ENCODE measurements at regions not wholly inside any gene's neighbourhood (a gene's known extent, or its start where the extent isn't known, plus 50 kb on each side); places are given as distances from the start of the nearest gene placed in this dataset.

GRCh38 chr4:180768610-180769009 lies 1474.6 kb upstream of the TENM3 start:
- peaks cover 18% of the 10 kb centered on the region for H3K4me1 Mint-ChIP-seq (ENCODE audit: low read depth, unreplicated experiment)
- FAIRE-seq (no peak), DNase-seq (ENCODE audit: low read depth) (no peak)
- no peaks in the 10 kb centered on the region for H3K36me3 ChIP-seq (ENCODE audit: insufficient read depth, low read length)
- no peak overlapping the region for H3K9ac ChIP-seq (ENCODE audit: low read length)
- H3K27ac ChIP-seq (ENCODE audit: low read depth, low read length), result no peak overlapping the region
- no peaks in the 10 kb centered on the region for H4K20me1 ChIP-seq (ENCODE audit: insufficient read depth, low read length)
- H3K27me3 ChIP-seq (ENCODE audit: insufficient read depth, low read length), result no peaks in the 10 kb centered on the region
- no peak overlapping the region for H2AFZ ChIP-seq (ENCODE audit: low read depth, low read length)
- no peak overlapping the region for H3K4me3 Mint-ChIP-seq (ENCODE audit: unreplicated experiment)
- H3K4me1 ChIP-seq (ENCODE audit: insufficient read depth, low read length), result no peaks in the 10 kb centered on the region
- H3K27ac Mint-ChIP-seq (ENCODE audit: unreplicated experiment), result no peak overlapping the region
- H3K27me3 Mint-ChIP-seq (ENCODE audit: low read depth, unreplicated experiment), result no peaks in the 10 kb centered on the region
- no peaks in the 10 kb centered on the region for H3K9me3 ChIP-seq (ENCODE audit: insufficient read depth, low read depth, low read length)
- H3K9me3 Mint-ChIP-seq (ENCODE audit: unreplicated experiment), result no peaks in the 10 kb centered on the region
- H3K36me3 Mint-ChIP-seq (ENCODE audit: low read depth, unreplicated experiment), result no peaks in the 10 kb centered on the region
- H3K4me2 ChIP-seq (ENCODE audit: low read length), result no peak overlapping the region
- H3K79me2 ChIP-seq (ENCODE audit: insufficient read depth, low read length), result no peaks in the 10 kb centered on the region
- H3K4me3 ChIP-seq (ENCODE audit: insufficient read depth, low read depth, low read length), result no peak overlapping the region
- TF ChIP-seq EZH2 (IDR thresholded peaks at IDR 0.05; ENCODE audit: insufficient read depth, low read length) (no peak), CTCF (IDR thresholded peaks at IDR 0.05; ENCODE audit: insufficient read depth, low read depth, low read length) (no peak)

GRCh38 chr4:180769791-180770190 lies 1473.4 kb upstream of the TENM3 start:
- FAIRE-seq, result no peak
- Histone ChIP-seq H3K4me1 (ENCODE audit: insufficient read depth, low read length) (no peaks in the 10 kb centered on the region), H3K4me3 (ENCODE audit: insufficient read depth, low read depth, low read length) (no peak overlapping the region), H4K20me1 (ENCODE audit: insufficient read depth, low read length) (no peaks in the 10 kb centered on the region), H3K27me3 (ENCODE audit: insufficient read depth, low read length) (no peaks in the 10 kb centered on the region), H3K36me3 (ENCODE audit: insufficient read depth, low read length) (no peaks in the 10 kb centered on the region), H3K27ac (ENCODE audit: low read depth, low read length) (no peak overlapping the region), H3K9me3 (ENCODE audit: insufficient read depth, low read depth, low read length) (no peaks in the 10 kb centered on the region), H2AFZ (ENCODE audit: low read depth, low read length) (no peak overlapping the region), H3K79me2 (ENCODE audit: insufficient read depth, low read length) (no peaks in the 10 kb centered on the region), H3K4me2 (ENCODE audit: low read length) (no peak overlapping the region), H3K9ac (ENCODE audit: low read length) (no peak overlapping the region)
- TF ChIP-seq EZH2 (IDR thresholded peaks at IDR 0.05; ENCODE audit: insufficient read depth, low read length), result no peak
- no peak for TF ChIP-seq CTCF (IDR thresholded peaks at IDR 0.05; ENCODE audit: insufficient read depth, low read depth, low read length)
- no peaks in the 10 kb centered on the region for H3K27me3 Mint-ChIP-seq (ENCODE audit: low read depth, unreplicated experiment)
- H3K4me3 Mint-ChIP-seq (ENCODE audit: unreplicated experiment), result no peak overlapping the region
- peaks cover 18% of the 10 kb centered on the region for H3K4me1 Mint-ChIP-seq (ENCODE audit: low read depth, unreplicated experiment)
- no peak for DNase-seq (ENCODE audit: low read depth)
- H3K36me3 Mint-ChIP-seq (ENCODE audit: low read depth, unreplicated experiment), result no peaks in the 10 kb centered on the region
- no peaks in the 10 kb centered on the region for H3K9me3 Mint-ChIP-seq (ENCODE audit: unreplicated experiment)
- no peak overlapping the region for H3K27ac Mint-ChIP-seq (ENCODE audit: unreplicated experiment)

- no peak overlapping the region for H3K4me3 Mint-ChIP-seq (ENCODE audit: unreplicated experiment)
- no peaks in the 10 kb centered on the region for H3K27me3 Mint-ChIP-seq (ENCODE audit: low read depth, unreplicated experiment)
- no peak overlapping the region for H3K27ac Mint-ChIP-seq (ENCODE audit: unreplicated experiment)
- Histone ChIP-seq H3K4me1 (ENCODE audit: insufficient read depth, low read length) (no peaks in the 10 kb centered on the region), H3K9ac (ENCODE audit: low read length) (no peak overlapping the region), H3K79me2 (ENCODE audit: insufficient read depth, low read length) (no peaks in the 10 kb centered on the region), H4K20me1 (ENCODE audit: insufficient read depth, low read length) (no peaks in the 10 kb centered on the region), H3K27ac (ENCODE audit: low read depth, low read length) (no peak overlapping the region), H3K27me3 (ENCODE audit: insufficient read depth, low read length) (no peaks in the 10 kb centered on the region), H3K36me3 (ENCODE audit: insufficient read depth, low read length) (no peaks in the 10 kb centered on the region), H3K9me3 (ENCODE audit: insufficient read depth, low read depth, low read length) (no peaks in the 10 kb centered on the region), H3K4me3 (ENCODE audit: insufficient read depth, low read depth, low read length) (no peak overlapping the region), H2AFZ (ENCODE audit: low read depth, low read length) (no peak overlapping the region), H3K4me2 (ENCODE audit: low read length) (no peak overlapping the region)
- DNase-seq (ENCODE audit: low read depth), result no peak
- no peaks in the 10 kb centered on the region for H3K36me3 Mint-ChIP-seq (ENCODE audit: low read depth, unreplicated experiment)
- TF ChIP-seq EZH2 (IDR thresholded peaks at IDR 0.05; ENCODE audit: insufficient read depth, low read length), result no peak
- TF ChIP-seq CTCF (IDR thresholded peaks at IDR 0.05; ENCODE audit: insufficient read depth, low read depth, low read length), result no peak
- no peaks in the 10 kb centered on the region for H3K9me3 Mint-ChIP-seq (ENCODE audit: unreplicated experiment)
- FAIRE-seq, result no peak
- peaks cover 18% of the 10 kb centered on the region for H3K4me1 Mint-ChIP-seq (ENCODE audit: low read depth, unreplicated experiment)
Measured at GRCh38 chr4:180770265-180770664, 1472.9 kb upstream of the TENM3 start.
